GM12892 (cell line): ENCODE measurements at regions not wholly inside any gene's neighbourhood (a gene's known extent, or its start where the extent isn't known, plus 50 kb on each side); places are given as distances from the start of the nearest gene placed in this dataset.

Experiments
- POLR2A ChIP-seq: IDR thresholded peaks from 2 replicates; pipeline ENCODE4 v1.6.1; 2011; ENCODE audit warnings: low read depth, low read length, control low read depth
- TAF1 ChIP-seq: IDR thresholded peaks from 2 replicates; pipeline ENCODE4 v1.6.1; 2011; ENCODE audit warnings: low read depth, mild to moderate bottlenecking, control low read depth, low read length, borderline replicate concordance

DNA sequence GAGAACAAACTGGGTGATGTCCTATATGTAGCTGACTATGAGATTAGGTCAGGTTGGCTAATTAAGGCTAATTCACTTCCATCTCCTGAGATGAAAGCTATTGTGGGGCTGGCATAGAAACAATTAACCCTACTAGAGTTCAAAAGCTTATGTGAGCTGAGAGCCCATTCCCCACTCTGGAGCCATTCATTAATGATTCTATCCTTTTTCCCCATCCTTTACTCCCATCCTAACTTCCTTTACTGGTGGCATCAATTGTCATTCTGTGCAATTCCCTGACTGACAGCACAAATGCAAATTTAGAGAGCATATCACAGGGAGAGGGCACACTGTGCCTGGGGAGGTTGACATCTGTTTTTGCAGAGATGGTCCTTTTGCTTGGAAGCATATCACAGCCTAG is 103.9 kb downstream of the URB2 start:
- TF ChIP-seq TAF1, result no peak
- TF ChIP-seq POLR2A, result no peak
